ENCODE measurements at regions not wholly inside any gene's neighbourhood (a gene's known extent, or its start where the extent isn't known, plus 50 kb on each side); places are given as distances from the start of the nearest gene placed in this dataset.
"Not testable (repeated sequence)": the region's sequence is repeated elsewhere in the genome, so short reads cannot be mapped to it uniquely, and the experiment has no call there.

DNA sequence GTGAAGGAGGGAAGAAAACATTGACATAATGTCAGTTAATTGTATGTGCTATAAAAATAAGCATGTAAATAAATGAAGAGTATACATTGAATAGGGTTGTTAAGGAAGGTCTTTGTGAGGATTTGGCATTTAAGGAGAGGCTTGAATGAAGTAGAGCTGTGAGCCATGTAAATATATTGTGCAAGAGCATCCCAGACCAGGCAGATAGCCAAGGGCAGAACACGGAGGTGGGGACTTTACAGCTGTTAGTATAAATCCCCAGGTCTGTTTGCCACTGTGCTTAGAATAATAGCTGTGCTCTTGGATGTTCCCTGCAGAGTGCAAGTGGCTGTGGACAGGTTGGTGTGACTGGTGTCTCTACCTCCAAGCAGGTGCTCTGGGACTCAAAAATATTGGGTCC lies 211.7 kb downstream of the LRRC70 start:
- DNase-seq (ENCODE audit: low read depth in 2 of 3, low spot score in 2 of 3) = no peak

DNA sequence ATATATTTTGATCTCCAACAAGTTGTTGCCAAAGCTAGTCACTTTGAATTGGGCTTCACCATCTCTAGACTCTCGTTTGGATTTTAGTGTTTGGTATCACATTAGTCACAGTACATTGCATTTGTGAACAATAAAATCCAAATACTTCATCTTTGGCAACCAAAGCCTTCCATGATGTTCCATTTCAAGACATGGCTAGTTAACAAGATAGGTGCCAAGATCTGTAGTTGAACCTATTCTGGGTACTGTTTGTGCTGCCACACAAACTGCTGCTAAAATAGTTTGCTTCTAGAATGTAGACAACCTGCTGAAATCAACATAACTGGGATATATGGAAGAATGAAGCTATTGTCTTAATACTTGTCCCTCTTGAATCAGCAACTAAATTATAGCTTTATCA lies 207.5 kb downstream of the LRRC70 start:
- DNase-seq (ENCODE audit: low read depth in 2 of 3, low spot score in 2 of 3) = no peak

- no peak for DNase-seq (ENCODE audit: low read depth in 2 of 3, low spot score in 2 of 3)
Observed at GRCh38 chr5:62785588-62785987, 207.0 kb downstream of the LRRC70 start.

GRCh38 chr5:62783374-62784057 lies 204.9 kb downstream of the LRRC70 start:
- no peak for DNase-seq (ENCODE audit: low read depth in 2 of 3, low spot score in 2 of 3)

- DNase-seq (ENCODE audit: low read depth in 2 of 3, low spot score in 2 of 3) = no peak
Observed at GRCh38 chr5:62780888-62781287, 202.3 kb downstream of the LRRC70 start.

DNA sequence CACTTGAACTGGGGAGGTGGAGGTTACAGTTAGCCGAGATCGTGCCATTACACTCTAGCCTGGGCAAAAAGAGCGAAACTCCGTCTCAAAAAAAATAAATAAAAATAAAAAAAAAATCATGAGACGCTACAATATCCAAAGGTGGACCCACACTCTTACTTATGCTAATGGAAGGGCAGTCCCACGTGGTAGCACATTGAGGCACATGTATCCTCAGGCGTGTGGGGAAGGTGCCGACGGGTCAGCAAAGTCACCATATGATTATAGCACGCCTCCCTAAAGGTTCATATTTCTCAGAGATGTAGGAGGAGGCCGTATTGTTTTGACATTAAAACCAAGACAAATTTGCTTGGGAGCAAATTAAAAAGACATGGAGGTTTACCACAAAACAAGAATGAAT lies 201.6 kb downstream of the LRRC70 start:
- DNase-seq (ENCODE audit: low read depth in 2 of 3, low spot score in 2 of 3) = no peak

DNA sequence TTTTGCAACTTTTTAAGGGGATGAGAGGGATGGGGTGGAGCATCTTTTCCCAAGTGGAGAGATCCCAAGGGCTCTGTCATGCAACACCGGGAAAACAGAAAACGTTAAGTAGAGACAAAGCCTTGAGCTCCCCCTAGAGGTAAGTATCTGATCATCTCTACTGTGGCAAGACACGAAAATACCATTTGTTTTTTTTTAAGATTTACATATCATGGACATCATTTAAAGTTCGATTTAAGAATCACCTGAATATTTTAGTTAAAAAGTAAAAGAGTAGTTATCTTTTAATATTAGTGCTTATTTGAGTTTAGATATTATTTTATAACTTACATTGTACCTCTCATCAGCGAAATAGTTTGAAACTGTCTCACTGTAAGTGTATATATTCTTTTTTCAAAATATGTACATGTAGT lies 200.4 kb downstream of the LRRC70 start:
- DNase-seq (ENCODE audit: low read depth in 2 of 3, low spot score in 2 of 3) = peak; percentile 1 to 54 (median 30)

GRCh38 chr5:62778316-62779009 lies 199.8 kb downstream of the LRRC70 start:
- peak in 2 of 3 donors; percentile 10 to 48 for DNase-seq (ENCODE audit: low read depth in 2 of 3, low spot score in 2 of 3)

GRCh38 chr5:62777081-62777480 lies 198.5 kb downstream of the LRRC70 start:
- DNase-seq (ENCODE audit: low read depth in 2 of 3, low spot score in 2 of 3) = not testable (repeated sequence)

GRCh38 chr5:62776592-62776991 lies 198.0 kb downstream of the LRRC70 start:
- not testable (repeated sequence) for DNase-seq (ENCODE audit: low read depth in 2 of 3, low spot score in 2 of 3)

DNA sequence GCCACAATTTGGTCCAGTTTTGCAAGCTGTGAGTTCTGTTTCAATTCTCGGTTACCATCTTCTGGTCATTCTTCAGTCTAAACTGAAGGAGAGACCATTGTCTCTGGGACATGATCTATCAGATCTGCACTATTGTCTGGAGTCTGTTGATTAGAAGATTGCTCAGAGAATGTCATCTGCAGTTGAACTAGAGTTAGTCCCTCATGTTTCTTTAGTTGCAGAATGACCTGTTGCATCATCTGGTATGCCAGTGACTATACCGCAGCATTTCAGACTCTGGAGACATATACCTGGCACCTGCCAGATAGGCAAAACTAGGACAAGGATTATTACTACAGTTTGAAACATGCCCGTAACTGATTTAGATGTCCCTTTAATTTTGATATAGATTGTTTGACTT lies 194.8 kb downstream of the LRRC70 start:
- no peak for DNase-seq (ENCODE audit: low read depth in 2 of 3, low spot score in 2 of 3)

DNA sequence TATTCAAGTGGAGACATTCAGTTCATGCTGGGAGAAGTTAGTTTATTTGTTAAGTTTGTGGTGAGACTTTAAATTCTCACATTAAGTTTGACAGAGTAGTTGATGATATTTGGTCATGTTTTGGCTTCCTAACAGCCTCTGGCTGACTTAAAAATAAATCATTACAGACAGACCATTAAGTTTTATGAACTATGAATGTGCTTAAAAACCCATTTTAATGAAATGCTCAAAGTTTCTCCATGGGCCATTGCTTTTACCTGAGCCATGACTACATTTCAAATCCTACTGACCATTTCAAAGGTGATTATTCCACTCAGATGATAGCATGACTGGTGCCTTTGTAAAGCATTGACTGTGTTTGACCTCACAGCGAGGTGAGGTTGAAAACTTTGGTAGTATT lies 192.7 kb downstream of the LRRC70 start:
- DNase-seq (ENCODE audit: low read depth in 2 of 3, low spot score in 2 of 3) = no peak

DNA sequence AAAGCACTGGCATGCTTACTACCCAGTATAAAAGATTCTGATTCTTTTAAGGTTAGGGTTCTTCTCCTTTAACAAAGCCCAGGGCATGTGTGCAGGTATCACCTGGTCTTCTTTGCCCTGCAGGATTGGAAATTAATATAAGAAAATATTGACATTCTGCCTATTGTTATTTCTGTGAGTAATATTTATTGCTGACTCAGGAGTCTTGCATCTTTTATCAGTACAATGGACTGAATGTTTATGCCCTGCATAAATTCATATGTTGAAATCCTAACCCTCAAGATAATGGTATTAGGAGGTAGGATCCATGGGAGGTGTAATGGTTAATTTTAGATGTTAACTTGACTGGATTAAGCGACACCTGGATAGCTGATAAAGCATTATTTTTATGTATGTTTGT lies 189.0 kb downstream of the LRRC70 start:
- DNase-seq (ENCODE audit: low read depth in 2 of 3, low spot score in 2 of 3) = no peak

- no peak for DNase-seq (ENCODE audit: low read depth in 2 of 3, low spot score in 2 of 3)
Observed at GRCh38 chr5:62767077-62767476, 188.5 kb downstream of the LRRC70 start.

- DNase-seq (ENCODE audit: low read depth in 2 of 3, low spot score in 2 of 3) = no peak
Observed at GRCh38 chr5:62762503-62762902, 183.9 kb downstream of the LRRC70 start.

DNA sequence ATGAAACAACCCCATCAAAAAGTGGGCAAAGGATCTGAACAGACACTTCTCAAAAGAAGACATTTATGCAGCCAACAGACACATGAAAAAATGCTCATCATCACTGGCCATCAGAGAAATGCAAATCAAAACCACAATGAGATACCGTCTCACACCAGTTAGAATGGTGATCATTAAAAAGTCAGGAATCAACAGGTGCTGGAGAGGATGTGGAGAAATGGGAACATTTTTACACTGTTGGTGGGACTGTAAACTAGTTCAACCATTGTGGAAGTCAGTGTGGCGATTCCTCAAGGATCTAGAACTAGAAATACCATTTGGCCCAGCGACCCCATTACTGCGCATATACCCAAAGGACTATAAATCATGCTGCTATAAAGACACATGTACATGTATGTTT lies 179.1 kb downstream of the LRRC70 start:
- DNase-seq (ENCODE audit: low read depth in 2 of 3, low spot score in 2 of 3) = not testable (repeated sequence)

GRCh38 chr5:62752998-62753367 lies 174.4 kb downstream of the LRRC70 start:
- DNase-seq (ENCODE audit: low read depth in 2 of 3, low spot score in 2 of 3) = not testable (repeated sequence)

- DNase-seq (ENCODE audit: low read depth in 2 of 3, low spot score in 2 of 3) = not testable (repeated sequence)
Observed at GRCh38 chr5:62752056-62752997, 173.7 kb downstream of the LRRC70 start.

DNA sequence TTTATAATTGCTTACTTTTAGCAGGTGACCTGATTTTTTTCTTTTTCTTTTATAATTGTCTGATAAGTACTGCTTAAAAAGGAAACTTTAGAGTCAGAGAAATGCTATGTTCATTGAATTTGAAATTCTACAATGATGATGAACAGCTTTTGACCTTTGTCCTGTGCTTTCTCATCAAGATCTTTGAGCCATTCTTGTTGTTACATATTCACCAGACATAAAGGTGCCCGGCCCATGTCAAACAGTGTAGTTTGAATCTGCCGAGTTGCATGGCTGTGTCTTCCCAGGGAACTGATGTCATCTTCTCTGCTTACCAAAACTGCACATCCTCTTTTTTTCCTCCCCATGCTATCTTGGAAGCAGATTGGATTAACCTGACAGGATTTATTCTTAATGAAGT lies 163.6 kb downstream of the LRRC70 start:
- no peak for DNase-seq (ENCODE audit: low read depth in 2 of 3, low spot score in 2 of 3)

GRCh38 chr5:62741761-62742160 lies 163.1 kb downstream of the LRRC70 start:
- no peak for DNase-seq (ENCODE audit: low read depth in 2 of 3, low spot score in 2 of 3)

GRCh38 chr5:62737766-62738165 lies 159.1 kb downstream of the LRRC70 start:
- no peak for DNase-seq (ENCODE audit: low read depth in 2 of 3, low spot score in 2 of 3)
